SK-N-MC (cell line): ENCODE measurements at regions not wholly inside any gene's neighbourhood (a gene's known extent, or its start where the extent isn't known, plus 50 kb on each side); places are given as distances from the start of the nearest gene placed in this dataset.
"Not testable (repeated sequence)": the region's sequence is repeated elsewhere in the genome, so short reads cannot be mapped to it uniquely, and the experiment has no call there.

Experiments used
- EZH2 ChIP-seq: fragments of 200-600 bp; sonication (generic); IDR thresholded peaks from one replicate; pipeline ENCODE4 v1.6.1; 2017; ENCODE audit warnings: antibody characterized with exemption
- POLR2AphosphoS5 ChIP-seq: IDR thresholded peaks from 2 replicates; pipeline ENCODE4 v1.6.1; 2012; ENCODE audit warnings: mild to moderate bottlenecking, low read depth, low read length, borderline replicate concordance

GRCh38 chr7:6927643-6928042, 101.6 kb upstream of the CCZ1B start:
- not testable (repeated sequence) for TF ChIP-seq POLR2AphosphoS5, EZH2
